Neural cell (in vitro differentiated cells): ENCODE measurements at regions not wholly inside any gene's neighbourhood (a gene's known extent, or its start where the extent isn't known, plus 50 kb on each side); places are given as distances from the start of the nearest gene placed in this dataset.

Experiments
- EP300 ChIP-seq: fragments of 450-650 bp; conservative IDR thresholded peaks from 2 replicates; pipeline ENCODE4 v1.6.1; 2014; ENCODE audit warnings: antibody characterized with exemption, mild to moderate bottlenecking, moderate library complexity; ENCODE audit not compliant: poor library complexity, severe bottlenecking
- EZH2 ChIP-seq: fragments of 200-600, 300-800 bp; shearing (Covaris generic), sonication (generic); IDR thresholded peaks from 2 replicates; pipeline ENCODE4 v1.6.1; 2014; ENCODE audit warnings: antibody characterized with exemption, low read length, borderline replicate concordance, mild to moderate bottlenecking; ENCODE audit not compliant: insufficient read depth, poor library complexity, severe bottlenecking
- MXI1 ChIP-seq: fragments of 450-650 bp; conservative IDR thresholded peaks from 2 replicates; pipeline ENCODE4 v1.6.1; 2014; ENCODE audit warnings: antibody characterized with exemption, mild to moderate bottlenecking; ENCODE audit not compliant: poor library complexity, severe bottlenecking
- POLR2AphosphoS5 ChIP-seq: IDR thresholded peaks from 2 replicates; pipeline ENCODE4 v1.6.1; 2012
- RAD21 ChIP-seq: fragments of 450-650 bp; conservative IDR thresholded peaks from 2 replicates; pipeline ENCODE4 v1.6.1; 2014; ENCODE audit warnings: antibody characterized with exemption, mild to moderate bottlenecking, moderate library complexity
- TF ChIP-seq, protein P1 (sequence below): fragments of 450-650 bp; IDR thresholded peaks from 2 replicates; pipeline ENCODE4 v1.5.1; 2014; ENCODE audit warnings: antibody characterized with exemption, mild to moderate bottlenecking, moderate library complexity; ENCODE audit not compliant: poor library complexity, severe bottlenecking
- TF ChIP-seq, protein P2 (sequence below): IDR thresholded peaks from 2 replicates; pipeline ENCODE4 v1.6.1; 2012; ENCODE audit warnings: borderline replicate concordance

GRCh38 chr22:49206281-49206680 is 621.4 kb downstream of the BRD1 start:
- TF ChIP-seq RAD21 (no peak), POLR2AphosphoS5 (no peak), EZH2 (no peak), MXI1 (no peak), EP300 (no peak)
- TF ChIP-seq, protein P1, sequence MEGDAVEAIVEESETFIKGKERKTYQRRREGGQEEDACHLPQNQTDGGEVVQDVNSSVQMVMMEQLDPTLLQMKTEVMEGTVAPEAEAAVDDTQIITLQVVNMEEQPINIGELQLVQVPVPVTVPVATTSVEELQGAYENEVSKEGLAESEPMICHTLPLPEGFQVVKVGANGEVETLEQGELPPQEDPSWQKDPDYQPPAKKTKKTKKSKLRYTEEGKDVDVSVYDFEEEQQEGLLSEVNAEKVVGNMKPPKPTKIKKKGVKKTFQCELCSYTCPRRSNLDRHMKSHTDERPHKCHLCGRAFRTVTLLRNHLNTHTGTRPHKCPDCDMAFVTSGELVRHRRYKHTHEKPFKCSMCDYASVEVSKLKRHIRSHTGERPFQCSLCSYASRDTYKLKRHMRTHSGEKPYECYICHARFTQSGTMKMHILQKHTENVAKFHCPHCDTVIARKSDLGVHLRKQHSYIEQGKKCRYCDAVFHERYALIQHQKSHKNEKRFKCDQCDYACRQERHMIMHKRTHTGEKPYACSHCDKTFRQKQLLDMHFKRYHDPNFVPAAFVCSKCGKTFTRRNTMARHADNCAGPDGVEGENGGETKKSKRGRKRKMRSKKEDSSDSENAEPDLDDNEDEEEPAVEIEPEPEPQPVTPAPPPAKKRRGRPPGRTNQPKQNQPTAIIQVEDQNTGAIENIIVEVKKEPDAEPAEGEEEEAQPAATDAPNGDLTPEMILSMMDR: no peak
- TF ChIP-seq, protein P2, sequence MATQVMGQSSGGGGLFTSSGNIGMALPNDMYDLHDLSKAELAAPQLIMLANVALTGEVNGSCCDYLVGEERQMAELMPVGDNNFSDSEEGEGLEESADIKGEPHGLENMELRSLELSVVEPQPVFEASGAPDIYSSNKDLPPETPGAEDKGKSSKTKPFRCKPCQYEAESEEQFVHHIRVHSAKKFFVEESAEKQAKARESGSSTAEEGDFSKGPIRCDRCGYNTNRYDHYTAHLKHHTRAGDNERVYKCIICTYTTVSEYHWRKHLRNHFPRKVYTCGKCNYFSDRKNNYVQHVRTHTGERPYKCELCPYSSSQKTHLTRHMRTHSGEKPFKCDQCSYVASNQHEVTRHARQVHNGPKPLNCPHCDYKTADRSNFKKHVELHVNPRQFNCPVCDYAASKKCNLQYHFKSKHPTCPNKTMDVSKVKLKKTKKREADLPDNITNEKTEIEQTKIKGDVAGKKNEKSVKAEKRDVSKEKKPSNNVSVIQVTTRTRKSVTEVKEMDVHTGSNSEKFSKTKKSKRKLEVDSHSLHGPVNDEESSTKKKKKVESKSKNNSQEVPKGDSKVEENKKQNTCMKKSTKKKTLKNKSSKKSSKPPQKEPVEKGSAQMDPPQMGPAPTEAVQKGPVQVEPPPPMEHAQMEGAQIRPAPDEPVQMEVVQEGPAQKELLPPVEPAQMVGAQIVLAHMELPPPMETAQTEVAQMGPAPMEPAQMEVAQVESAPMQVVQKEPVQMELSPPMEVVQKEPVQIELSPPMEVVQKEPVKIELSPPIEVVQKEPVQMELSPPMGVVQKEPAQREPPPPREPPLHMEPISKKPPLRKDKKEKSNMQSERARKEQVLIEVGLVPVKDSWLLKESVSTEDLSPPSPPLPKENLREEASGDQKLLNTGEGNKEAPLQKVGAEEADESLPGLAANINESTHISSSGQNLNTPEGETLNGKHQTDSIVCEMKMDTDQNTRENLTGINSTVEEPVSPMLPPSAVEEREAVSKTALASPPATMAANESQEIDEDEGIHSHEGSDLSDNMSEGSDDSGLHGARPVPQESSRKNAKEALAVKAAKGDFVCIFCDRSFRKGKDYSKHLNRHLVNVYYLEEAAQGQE: no peak
